Kidney (tissue), 13 donors: ENCODE measurements at regions not wholly inside any gene's neighbourhood (a gene's known extent, or its start where the extent isn't known, plus 50 kb on each side); places are given as distances from the start of the nearest gene placed in this dataset.

Experiments used
- DNase-seq, 5 donors: peaks; one replicate each; pipeline ENCODE4 v3.0.0-alpha.2; 2013 to 2020
- FAIRE-seq: peaks from 2 replicates; lab custom pipeline; 2012; peaks lifted over from hg19 to GRCh38; lab: Jason Lieb, UNC
- H3K27ac ChIP-seq, 2 donors: one replicate each; pipeline ENCODE4 v1.7.0; 2013; ENCODE audit warnings: low read depth in 2 of 2, low read length in 2 of 2, inconsistent platforms in 1 of 2
- H3K27me3 ChIP-seq: one replicate; pipeline ENCODE4 v1.7.1; 2013; ENCODE audit warnings: low read length, inconsistent platforms; ENCODE audit not compliant: control insufficient read depth, insufficient read depth
- H3K36me3 ChIP-seq, 3 donors: one replicate each; pipeline versions ENCODE4 v1.7.0 to v1.7.1; 2013; ENCODE audit warnings: low read length in 3 of 3, control low read depth in 1 of 3, inconsistent platforms in 1 of 3; ENCODE audit not compliant: insufficient read depth in 3 of 3, control insufficient read depth in 2 of 3
- H3K4me1 ChIP-seq, 3 donors: one replicate each; pipeline versions ENCODE4 v1.7.0 to v1.7.1; 2013; ENCODE audit warnings: low read length in 3 of 3, inconsistent platforms in 1 of 3, low read depth in 1 of 3; ENCODE audit not compliant: control insufficient read depth in 2 of 3, insufficient read depth in 2 of 3
- H3K4me3 ChIP-seq, 3 donors: one replicate each; pipeline versions ENCODE4 v1.7.0 to v1.8.1; 2013; ENCODE audit warnings: low read length in 3 of 3, control low read depth in 1 of 3, inconsistent platforms in 1 of 3
- H3K9ac ChIP-seq, 3 donors: one replicate each; pipeline versions ENCODE4 v1.7.0 to v1.7.1; 2013; ENCODE audit warnings: low read length in 3 of 3, control low read depth in 1 of 3, inconsistent platforms in 1 of 3
- H3K9me3 ChIP-seq, 3 donors: one replicate each; pipeline versions ENCODE4 v1.7.0 to v1.7.1; 2013; ENCODE audit warnings: low read length in 3 of 3, control low read depth in 1 of 3, inconsistent platforms in 1 of 3; ENCODE audit not compliant: control insufficient read depth in 2 of 3, insufficient read depth in 1 of 3
- intact Hi-C: fragments of 100-400 bp; cut with DNase I; formaldehyde crosslinking; loops from one replicate; pipeline ENCODE4 v1.11.1; 2022
- TF ChIP-seq, protein P1 (sequence below): IDR thresholded peaks from 3 replicates; pipeline ENCODE4 v1.5.1; 2012; ENCODE audit warnings: mild to moderate bottlenecking, moderate library complexity, borderline replicate concordance; ENCODE audit not compliant: insufficient read depth; ENCODE audit errors: extremely low read depth
- donor health status: control.
- donor health status: control.
- donor health status: control.
- donor health status: control.
- donor health status: control.
- donor health status: DM: yes; HTN: yes; CAD: no.
- donor health status: Normal renal cell carcinoma (clear cell type).

DNA sequence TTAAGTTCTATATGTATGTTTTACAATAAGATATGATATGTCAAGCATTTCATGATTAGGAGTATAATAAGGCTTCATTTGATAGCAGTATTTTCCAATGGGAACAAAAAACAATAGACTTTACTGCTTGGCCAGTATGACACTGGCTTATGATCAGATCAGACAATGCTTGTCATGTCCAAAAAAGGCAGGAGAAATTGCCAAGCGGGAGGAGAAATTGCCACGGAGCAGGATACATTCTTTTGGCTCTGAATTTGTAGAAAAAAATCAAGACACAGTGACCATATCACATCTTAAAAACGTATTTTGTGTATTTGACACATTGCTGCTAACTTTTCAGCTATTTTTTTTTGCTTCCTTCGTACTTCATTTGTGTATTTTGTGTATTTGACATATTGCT, 404.1 kb downstream of the CNTNAP4 start:
- intact Hi-C loops = no loop called here
- Histone ChIP-seq H3K4me3 (no peak overlapping the region), H3K9me3 (no peaks in the 10 kb centered on the region), H3K27me3 (no peaks in the 10 kb centered on the region), H3K36me3 (no peaks in the 10 kb centered on the region), H3K27ac (no peak overlapping the region), H3K9ac (no peak overlapping the region), H3K4me1 (no peaks in the 10 kb centered on the region)
- FAIRE-seq = no peak
- TF ChIP-seq, protein P1, sequence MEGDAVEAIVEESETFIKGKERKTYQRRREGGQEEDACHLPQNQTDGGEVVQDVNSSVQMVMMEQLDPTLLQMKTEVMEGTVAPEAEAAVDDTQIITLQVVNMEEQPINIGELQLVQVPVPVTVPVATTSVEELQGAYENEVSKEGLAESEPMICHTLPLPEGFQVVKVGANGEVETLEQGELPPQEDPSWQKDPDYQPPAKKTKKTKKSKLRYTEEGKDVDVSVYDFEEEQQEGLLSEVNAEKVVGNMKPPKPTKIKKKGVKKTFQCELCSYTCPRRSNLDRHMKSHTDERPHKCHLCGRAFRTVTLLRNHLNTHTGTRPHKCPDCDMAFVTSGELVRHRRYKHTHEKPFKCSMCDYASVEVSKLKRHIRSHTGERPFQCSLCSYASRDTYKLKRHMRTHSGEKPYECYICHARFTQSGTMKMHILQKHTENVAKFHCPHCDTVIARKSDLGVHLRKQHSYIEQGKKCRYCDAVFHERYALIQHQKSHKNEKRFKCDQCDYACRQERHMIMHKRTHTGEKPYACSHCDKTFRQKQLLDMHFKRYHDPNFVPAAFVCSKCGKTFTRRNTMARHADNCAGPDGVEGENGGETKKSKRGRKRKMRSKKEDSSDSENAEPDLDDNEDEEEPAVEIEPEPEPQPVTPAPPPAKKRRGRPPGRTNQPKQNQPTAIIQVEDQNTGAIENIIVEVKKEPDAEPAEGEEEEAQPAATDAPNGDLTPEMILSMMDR = no peak
- no peak for DNase-seq

DNA sequence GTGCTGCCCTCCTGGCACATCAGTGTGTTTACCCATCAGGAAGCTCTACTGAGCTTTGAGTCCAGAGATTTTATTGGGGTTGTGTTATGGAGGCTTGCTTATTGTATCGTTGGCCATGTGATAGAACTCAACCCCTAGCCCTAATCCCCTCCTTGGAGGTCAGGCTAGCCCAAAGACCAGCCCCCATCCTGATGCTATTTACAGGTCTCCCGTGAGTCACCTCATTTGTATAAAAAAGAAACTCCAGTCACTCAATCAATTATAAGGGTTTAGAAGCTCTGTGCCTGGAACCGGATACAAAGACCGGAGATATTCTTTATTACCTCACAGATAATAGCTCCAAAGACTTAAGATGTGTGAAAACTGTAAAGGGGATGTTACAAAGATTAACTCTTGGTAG, 405.9 kb downstream of the CNTNAP4 start:
- Histone ChIP-seq H3K4me3 (no peak overlapping the region), H3K27ac (no peak overlapping the region), H3K4me1 (no peaks in the 10 kb centered on the region), H3K27me3 (no peaks in the 10 kb centered on the region), H3K9ac (no peak overlapping the region), H3K9me3 (no peaks in the 10 kb centered on the region), H3K36me3 (no peaks in the 10 kb centered on the region)
- intact Hi-C loops = no loop called here
- TF ChIP-seq, protein P1 = no peak
- no peak for FAIRE-seq
- no peak for DNase-seq

DNA sequence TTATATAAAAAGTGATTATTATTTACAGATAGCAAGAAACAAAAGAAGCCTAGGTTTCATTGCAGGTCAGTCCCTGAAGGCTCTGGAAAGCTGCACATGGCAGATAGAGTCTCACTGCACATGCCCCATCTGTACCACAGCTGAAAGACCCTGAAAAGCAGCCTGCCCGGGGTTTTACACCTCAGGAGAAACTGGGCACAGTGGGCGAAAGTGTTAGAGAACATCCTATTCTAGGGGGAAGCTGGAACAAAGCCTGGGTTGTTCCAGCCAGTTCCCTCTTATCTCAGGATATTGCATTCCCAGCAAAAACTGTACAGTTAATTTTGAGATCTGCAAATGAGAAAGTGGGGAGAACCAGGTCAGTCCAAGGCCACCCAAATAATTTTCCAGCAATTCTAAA, 419.7 kb downstream of the CNTNAP4 start:
- H3K9ac ChIP-seq = no peak overlapping the region
- FAIRE-seq (no peak), DNase-seq (no peak)
- no peaks in the 10 kb centered on the region for H3K36me3 ChIP-seq
- H3K27ac ChIP-seq = no peak overlapping the region
- TF ChIP-seq, protein P1 = no peak
- H3K9me3 ChIP-seq = peaks cover 0 to 2% (median 0%) of the 10 kb centered on the region in 3 donors
- H3K4me1 ChIP-seq = no peaks in the 10 kb centered on the region
- no peak overlapping the region for H3K4me3 ChIP-seq
- intact Hi-C loops = no loop called here
- no peaks in the 10 kb centered on the region for H3K27me3 ChIP-seq

DNA sequence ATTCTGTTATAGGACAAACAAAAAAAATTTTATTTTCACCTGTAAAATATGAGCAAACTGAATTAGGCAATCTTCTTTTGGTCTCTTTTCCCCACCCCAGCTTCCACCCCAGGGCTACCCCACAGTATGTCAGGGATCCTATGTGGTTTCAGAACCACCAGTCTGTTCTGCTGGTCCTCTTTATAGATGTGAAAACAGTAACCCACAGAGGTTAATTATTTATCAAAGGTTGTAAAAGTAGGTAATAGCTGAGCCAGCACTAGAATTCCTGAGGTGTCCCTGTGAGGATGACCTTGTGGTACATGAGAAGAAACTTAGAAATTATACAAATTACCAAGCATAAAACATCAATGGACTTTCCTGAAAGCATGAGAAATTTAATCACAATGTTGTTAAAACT, 428.7 kb downstream of the CNTNAP4 start:
- TF ChIP-seq, protein P1 = no peak
- H3K9me3 ChIP-seq = no peaks in the 10 kb centered on the region
- H3K27me3 ChIP-seq = no peaks in the 10 kb centered on the region
- H3K27ac ChIP-seq = no peak overlapping the region
- intact Hi-C loops = no loop called here
- H3K36me3 ChIP-seq = no peaks in the 10 kb centered on the region
- no peaks in the 10 kb centered on the region for H3K4me1 ChIP-seq
- FAIRE-seq = no peak
- no peak overlapping the region for H3K9ac ChIP-seq
- DNase-seq = peak in 2 of 5 donors; percentile 37 to 38
- H3K4me3 ChIP-seq = no peak overlapping the region
